Activated naive CD8-positive, alpha-beta T cell (primary cell): ENCODE measurements at regions not wholly inside any gene's neighbourhood (a gene's known extent, or its start where the extent isn't known, plus 50 kb on each side); places are given as distances from the start of the nearest gene placed in this dataset.

ENCODE experiments used
- H3K27ac Mint-ChIP-seq: one replicate; pipeline ENCODE4 v1.8.0; 2021; ENCODE audit warnings: mixed read lengths
- H3K27me3 Mint-ChIP-seq: one replicate; pipeline ENCODE4 v1.8.0; 2021; ENCODE audit warnings: mixed read lengths
- H3K36me3 Mint-ChIP-seq: one replicate; pipeline ENCODE4 v1.8.0; 2021; ENCODE audit warnings: mixed read lengths
- H3K4me1 Mint-ChIP-seq: one replicate; pipeline ENCODE4 v1.8.0; 2021; ENCODE audit warnings: low read depth, mixed read lengths
- H3K4me3 Mint-ChIP-seq: one replicate; pipeline ENCODE4 v1.8.0; 2021; ENCODE audit warnings: mild to moderate bottlenecking, mixed read lengths
- H3K9me3 Mint-ChIP-seq: one replicate; pipeline ENCODE4 v1.8.0; 2021; ENCODE audit warnings: low read depth, mixed read lengths

DNA sequence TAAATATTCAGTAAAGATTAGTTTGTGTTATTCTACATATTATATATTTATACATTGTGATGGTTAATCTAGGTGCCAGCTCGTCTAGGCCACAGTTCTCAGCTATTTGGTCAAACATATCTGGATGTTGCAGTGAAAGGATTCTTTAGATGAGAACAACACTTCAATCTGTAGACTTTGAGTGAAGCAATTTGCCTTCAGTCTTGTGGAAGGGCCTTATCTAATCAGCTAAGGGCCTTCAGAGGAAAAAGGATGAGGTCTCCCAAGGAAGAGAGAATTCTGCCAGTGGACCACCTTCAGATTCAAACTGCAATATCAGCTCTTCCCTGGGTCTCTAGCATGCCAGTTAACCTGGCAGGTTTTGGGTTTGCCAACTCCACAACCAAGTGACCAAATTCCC lies 112.0 kb downstream of the SH3TC2 start:
- Mint-ChIP-seq H3K27me3 (no peaks in the 10 kb centered on the region), H3K27ac (no peak overlapping the region), H3K36me3 (no peaks in the 10 kb centered on the region), H3K4me3 (no peak overlapping the region), H3K4me1 (no peaks in the 10 kb centered on the region), H3K9me3 (no peaks in the 10 kb centered on the region)

GRCh38 chr5:148951612-148952011 lies 111.2 kb downstream of the SH3TC2 start:
- Mint-ChIP-seq H3K27me3 (no peaks in the 10 kb centered on the region), H3K36me3 (no peaks in the 10 kb centered on the region), H3K27ac (no peak overlapping the region), H3K4me3 (no peak overlapping the region), H3K9me3 (no peaks in the 10 kb centered on the region), H3K4me1 (no peaks in the 10 kb centered on the region)

DNA sequence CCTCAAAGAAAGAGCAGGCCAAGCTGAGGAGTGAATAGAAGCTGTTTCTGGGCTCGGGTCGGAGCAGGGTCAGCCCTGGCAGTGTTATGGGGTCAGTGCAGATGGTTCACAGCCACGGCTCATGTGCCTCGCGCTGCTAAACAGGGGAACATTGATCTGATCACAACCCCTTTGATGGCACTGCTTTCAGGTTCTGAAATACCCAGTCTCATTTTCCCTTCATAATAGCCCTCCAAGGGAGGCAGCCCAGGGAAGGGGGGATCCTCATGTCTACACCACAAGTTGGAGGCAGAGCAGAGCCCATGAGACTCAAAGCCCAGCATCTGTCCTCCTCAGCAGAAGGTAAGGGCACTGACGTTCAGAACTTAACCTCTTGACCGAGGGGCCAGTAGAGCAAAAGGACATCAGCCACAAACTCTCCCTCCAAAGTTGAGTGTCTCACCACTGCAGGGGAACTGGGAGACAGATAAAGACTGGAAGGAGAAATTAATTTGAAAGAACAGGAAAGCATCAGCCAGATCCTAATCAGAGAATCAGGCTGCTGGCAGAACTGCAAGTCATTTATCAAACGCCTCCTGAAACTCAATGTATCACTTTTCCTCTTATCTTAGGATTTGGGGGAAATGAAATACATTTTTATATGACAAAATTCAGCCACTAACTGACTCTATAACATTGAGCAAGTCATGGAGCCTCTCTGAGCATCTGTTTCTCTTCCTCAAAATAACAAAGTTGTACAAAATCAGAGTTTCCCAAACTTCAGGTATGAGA lies 110.6 kb downstream of the SH3TC2 start:
- no peaks in the 10 kb centered on the region for H3K27me3 Mint-ChIP-seq
- H3K4me3 Mint-ChIP-seq: no peak overlapping the region
- no peaks in the 10 kb centered on the region for H3K9me3 Mint-ChIP-seq
- H3K27ac Mint-ChIP-seq: no peak overlapping the region
- no peaks in the 10 kb centered on the region for H3K36me3 Mint-ChIP-seq
- H3K4me1 Mint-ChIP-seq: no peaks in the 10 kb centered on the region

- Mint-ChIP-seq H3K9me3 (no peaks in the 10 kb centered on the region), H3K4me1 (no peaks in the 10 kb centered on the region), H3K27me3 (no peaks in the 10 kb centered on the region), H3K4me3 (no peak overlapping the region), H3K27ac (no peak overlapping the region), H3K36me3 (no peaks in the 10 kb centered on the region)
Measured at GRCh38 chr5:148953711-148954110, 109.2 kb downstream of the SH3TC2 start.
